ENCODE measurements at regions not wholly inside any gene's neighbourhood (a gene's known extent, or its start where the extent isn't known, plus 50 kb on each side); places are given as distances from the start of the nearest gene placed in this dataset.

GRCh38 chr18:59993560-59993959 is 93.8 kb downstream of the PMAIP1 start:
- no peaks in the 10 kb centered on the region for H4K20me1 ChIP-seq (ENCODE audit: insufficient read depth, low read length, poor library complexity, severe bottlenecking)
- peaks cover 3% of the 10 kb centered on the region for H3K4me1 ChIP-seq (ENCODE audit: insufficient read depth, low read length, poor library complexity, severe bottlenecking)
- no peaks in the 10 kb centered on the region for H3F3A ChIP-seq (ENCODE audit: low read depth)
- H3K9ac ChIP-seq (ENCODE audit: low read depth, low read length, poor library complexity, severe bottlenecking) = no peak overlapping the region
- no peak for TF ChIP-seq EZH2phosphoT487 (IDR thresholded peaks at IDR 0.05; ENCODE audit: borderline replicate concordance)
- TF ChIP-seq, protein P1, sequence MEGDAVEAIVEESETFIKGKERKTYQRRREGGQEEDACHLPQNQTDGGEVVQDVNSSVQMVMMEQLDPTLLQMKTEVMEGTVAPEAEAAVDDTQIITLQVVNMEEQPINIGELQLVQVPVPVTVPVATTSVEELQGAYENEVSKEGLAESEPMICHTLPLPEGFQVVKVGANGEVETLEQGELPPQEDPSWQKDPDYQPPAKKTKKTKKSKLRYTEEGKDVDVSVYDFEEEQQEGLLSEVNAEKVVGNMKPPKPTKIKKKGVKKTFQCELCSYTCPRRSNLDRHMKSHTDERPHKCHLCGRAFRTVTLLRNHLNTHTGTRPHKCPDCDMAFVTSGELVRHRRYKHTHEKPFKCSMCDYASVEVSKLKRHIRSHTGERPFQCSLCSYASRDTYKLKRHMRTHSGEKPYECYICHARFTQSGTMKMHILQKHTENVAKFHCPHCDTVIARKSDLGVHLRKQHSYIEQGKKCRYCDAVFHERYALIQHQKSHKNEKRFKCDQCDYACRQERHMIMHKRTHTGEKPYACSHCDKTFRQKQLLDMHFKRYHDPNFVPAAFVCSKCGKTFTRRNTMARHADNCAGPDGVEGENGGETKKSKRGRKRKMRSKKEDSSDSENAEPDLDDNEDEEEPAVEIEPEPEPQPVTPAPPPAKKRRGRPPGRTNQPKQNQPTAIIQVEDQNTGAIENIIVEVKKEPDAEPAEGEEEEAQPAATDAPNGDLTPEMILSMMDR (conservative IDR thresholded peaks at IDR 0.05; ENCODE audit: low read length) = no peak
- no peaks in the 10 kb centered on the region for H3K9me3 ChIP-seq (ENCODE audit: insufficient read depth, low read depth, low read length)
- no peaks in the 10 kb centered on the region for H3K27me3 ChIP-seq (ENCODE audit: insufficient read depth, low read length, poor library complexity, severe bottlenecking)
- no peaks in the 10 kb centered on the region for H3K9me2 ChIP-seq (replicated peaks; ENCODE audit: low read depth, low read length)
- no peak overlapping the region for H3K4me3 ChIP-seq (ENCODE audit: low read length, poor library complexity, severe bottlenecking)
- no peak overlapping the region for H2AFZ ChIP-seq (ENCODE audit: low read length)
- H3K36me3 ChIP-seq (ENCODE audit: insufficient read depth, low read length) = no peaks in the 10 kb centered on the region
- no peaks in the 10 kb centered on the region for H3K79me2 ChIP-seq (ENCODE audit: insufficient read depth, low read length)
- H3K4me2 ChIP-seq (ENCODE audit: low read depth, low read length, poor library complexity, severe bottlenecking) = no peak overlapping the region

GRCh38 chr18:59990121-59990823 is 90.5 kb downstream of the PMAIP1 start:
- H3K79me2 ChIP-seq (ENCODE audit: insufficient read depth, low read length) = no peaks in the 10 kb centered on the region
- no peak overlapping the region for H3K9ac ChIP-seq (ENCODE audit: low read depth, low read length, poor library complexity, severe bottlenecking)
- H2AFZ ChIP-seq (ENCODE audit: low read length) = no peak overlapping the region
- no peaks in the 10 kb centered on the region for H4K20me1 ChIP-seq (ENCODE audit: insufficient read depth, low read length, poor library complexity, severe bottlenecking)
- no peaks in the 10 kb centered on the region for H3K9me2 ChIP-seq (replicated peaks; ENCODE audit: low read depth, low read length)
- peaks cover 3% of the 10 kb centered on the region for H3K4me1 ChIP-seq (ENCODE audit: insufficient read depth, low read length, poor library complexity, severe bottlenecking)
- no peak overlapping the region for H3K4me2 ChIP-seq (ENCODE audit: low read depth, low read length, poor library complexity, severe bottlenecking)
- no peaks in the 10 kb centered on the region for H3K9me3 ChIP-seq (ENCODE audit: insufficient read depth, low read depth, low read length)
- no peaks in the 10 kb centered on the region for H3F3A ChIP-seq (ENCODE audit: low read depth)
- H3K36me3 ChIP-seq (ENCODE audit: insufficient read depth, low read length) = no peaks in the 10 kb centered on the region
- TF ChIP-seq, protein P1 (conservative IDR thresholded peaks at IDR 0.05; ENCODE audit: low read length) = no peak
- TF ChIP-seq EZH2phosphoT487 (IDR thresholded peaks at IDR 0.05; ENCODE audit: borderline replicate concordance) = no peak
- H3K27me3 ChIP-seq (ENCODE audit: insufficient read depth, low read length, poor library complexity, severe bottlenecking) = no peaks in the 10 kb centered on the region
- no peak overlapping the region for H3K4me3 ChIP-seq (ENCODE audit: low read length, poor library complexity, severe bottlenecking)

DNA sequence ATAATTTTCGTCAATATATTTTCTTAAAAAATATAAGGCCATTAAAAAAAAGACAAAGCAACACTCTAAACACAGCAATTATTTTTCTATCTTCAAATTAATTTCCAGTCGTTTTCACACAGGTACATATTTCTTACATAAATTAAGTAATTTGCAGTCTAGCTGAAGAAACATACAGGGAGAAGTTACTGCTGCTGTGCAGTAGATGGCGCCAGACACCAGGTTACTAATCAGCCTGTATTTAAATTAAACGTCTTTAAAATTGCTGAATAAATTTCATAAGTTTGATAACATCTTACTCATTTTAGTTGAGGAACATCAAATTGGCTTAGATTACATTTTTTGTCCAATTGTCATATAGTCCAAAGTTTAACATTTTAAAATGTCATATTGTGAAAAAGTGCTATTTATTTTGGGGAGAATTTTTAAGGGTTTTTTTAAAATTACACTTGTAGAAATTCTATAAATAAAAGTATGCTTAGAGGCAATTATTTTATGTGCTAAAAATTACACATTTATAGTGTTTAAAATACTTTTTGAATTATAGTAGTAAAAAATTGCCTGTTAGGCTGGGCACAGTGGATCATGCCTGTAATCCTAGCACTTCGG is 88.4 kb downstream of the PMAIP1 start:
- TF ChIP-seq, protein P1 (conservative IDR thresholded peaks at IDR 0.05; ENCODE audit: low read length) = peak; percentile 99
- TF ChIP-seq EZH2phosphoT487 (IDR thresholded peaks at IDR 0.05; ENCODE audit: borderline replicate concordance) = no peak
- Histone ChIP-seq H4K20me1 (ENCODE audit: insufficient read depth, low read length, poor library complexity, severe bottlenecking) (no peaks in the 10 kb centered on the region), H3K4me2 (ENCODE audit: low read depth, low read length, poor library complexity, severe bottlenecking) (no peak overlapping the region), H3K9me3 (ENCODE audit: insufficient read depth, low read depth, low read length) (no peaks in the 10 kb centered on the region), H3K4me1 (ENCODE audit: insufficient read depth, low read length, poor library complexity, severe bottlenecking) (peaks cover 3% of the 10 kb centered on the region), H3K4me3 (ENCODE audit: low read length, poor library complexity, severe bottlenecking) (no peak overlapping the region), H3K36me3 (ENCODE audit: insufficient read depth, low read length) (no peaks in the 10 kb centered on the region), H3F3A (ENCODE audit: low read depth) (no peaks in the 10 kb centered on the region), H3K79me2 (ENCODE audit: insufficient read depth, low read length) (no peaks in the 10 kb centered on the region), H3K27me3 (ENCODE audit: insufficient read depth, low read length, poor library complexity, severe bottlenecking) (no peaks in the 10 kb centered on the region), H3K9ac (ENCODE audit: low read depth, low read length, poor library complexity, severe bottlenecking) (no peak overlapping the region), H3K9me2 (replicated peaks; ENCODE audit: low read depth, low read length) (no peaks in the 10 kb centered on the region), H2AFZ (ENCODE audit: low read length) (no peak overlapping the region)

Data from Loucy (cell line).